ENCODE measurements at regions not wholly inside any gene's neighbourhood (a gene's known extent, or its start where the extent isn't known, plus 50 kb on each side); places are given as distances from the start of the nearest gene placed in this dataset.

GRCh38 chr15:36469311-36469966 is 110.0 kb upstream of the CDIN1 start:
- peak overlapping the region; percentile 43 for H2AFZ ChIP-seq (ENCODE audit: low read length)
- H4K20me1 ChIP-seq (ENCODE audit: control insufficient read depth, extremely low read depth, insufficient read depth, low read length) = no peaks in the 10 kb centered on the region
- no peaks in the 10 kb centered on the region for H3K9me3 ChIP-seq (ENCODE audit: control insufficient read depth, insufficient read depth, low read depth, low read length)
- peak; percentile 47 to 82 for DNase-seq (ENCODE audit: low read depth in 2 of 2)
- no peak overlapping the region for H3K9ac ChIP-seq (ENCODE audit: insufficient read depth, low read length)
- H3K4me3 ChIP-seq (replicated peaks in 1 of 4; ENCODE audit: control extremely low read depth in 1 of 4, insufficient read depth in 1 of 4, low read depth in 3 of 4, low read length in 4 of 4) = no peak overlapping the region
- H3K27ac ChIP-seq (ENCODE audit: insufficient read depth, low read length) = peak overlapping the region; percentile 61
- H3K27me3 ChIP-seq (ENCODE audit: control insufficient read depth, insufficient read depth, low read length) = no peaks in the 10 kb centered on the region
- no peaks in the 10 kb centered on the region for H3K79me2 ChIP-seq (ENCODE audit: control insufficient read depth, insufficient read depth, low read length)
- peak overlapping the region; percentile 61 for H3K4me2 ChIP-seq (ENCODE audit: extremely low read depth, insufficient read depth, low read length)
- TF ChIP-seq EZH2 (IDR thresholded peaks at IDR 0.05; ENCODE audit: low read length, missing control alignments) = no peak
- TF ChIP-seq, protein P1, sequence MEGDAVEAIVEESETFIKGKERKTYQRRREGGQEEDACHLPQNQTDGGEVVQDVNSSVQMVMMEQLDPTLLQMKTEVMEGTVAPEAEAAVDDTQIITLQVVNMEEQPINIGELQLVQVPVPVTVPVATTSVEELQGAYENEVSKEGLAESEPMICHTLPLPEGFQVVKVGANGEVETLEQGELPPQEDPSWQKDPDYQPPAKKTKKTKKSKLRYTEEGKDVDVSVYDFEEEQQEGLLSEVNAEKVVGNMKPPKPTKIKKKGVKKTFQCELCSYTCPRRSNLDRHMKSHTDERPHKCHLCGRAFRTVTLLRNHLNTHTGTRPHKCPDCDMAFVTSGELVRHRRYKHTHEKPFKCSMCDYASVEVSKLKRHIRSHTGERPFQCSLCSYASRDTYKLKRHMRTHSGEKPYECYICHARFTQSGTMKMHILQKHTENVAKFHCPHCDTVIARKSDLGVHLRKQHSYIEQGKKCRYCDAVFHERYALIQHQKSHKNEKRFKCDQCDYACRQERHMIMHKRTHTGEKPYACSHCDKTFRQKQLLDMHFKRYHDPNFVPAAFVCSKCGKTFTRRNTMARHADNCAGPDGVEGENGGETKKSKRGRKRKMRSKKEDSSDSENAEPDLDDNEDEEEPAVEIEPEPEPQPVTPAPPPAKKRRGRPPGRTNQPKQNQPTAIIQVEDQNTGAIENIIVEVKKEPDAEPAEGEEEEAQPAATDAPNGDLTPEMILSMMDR (conservative IDR thresholded peaks at IDR 0.05 in 1 of 2, IDR thresholded peaks at IDR 0.05 in 1 of 2; ENCODE audit: low read depth in 1 of 2, low read length in 2 of 2) = no peak
- H3K36me3 ChIP-seq (ENCODE audit: control insufficient read depth, insufficient read depth, low read length) = no peaks in the 10 kb centered on the region
- H3K4me1 ChIP-seq (ENCODE audit: control insufficient read depth, extremely low read depth, insufficient read depth, low read length) = peaks cover 15% of the 10 kb centered on the region

- H3K4me1 ChIP-seq (ENCODE audit: control insufficient read depth, extremely low read depth, insufficient read depth, low read length) = peaks cover 15% of the 10 kb centered on the region
- H3K27ac ChIP-seq (ENCODE audit: insufficient read depth, low read length) = no peak overlapping the region
- H3K4me3 ChIP-seq (replicated peaks in 1 of 4; ENCODE audit: control extremely low read depth in 1 of 4, insufficient read depth in 1 of 4, low read depth in 3 of 4, low read length in 4 of 4) = no peak overlapping the region
- no peak overlapping the region for H3K9ac ChIP-seq (ENCODE audit: insufficient read depth, low read length)
- no peaks in the 10 kb centered on the region for H3K79me2 ChIP-seq (ENCODE audit: control insufficient read depth, insufficient read depth, low read length)
- H3K9me3 ChIP-seq (ENCODE audit: control insufficient read depth, insufficient read depth, low read depth, low read length) = no peaks in the 10 kb centered on the region
- H3K4me2 ChIP-seq (ENCODE audit: extremely low read depth, insufficient read depth, low read length) = no peak overlapping the region
- peak; percentile 17 to 66 for DNase-seq (ENCODE audit: low read depth in 2 of 2)
- H3K36me3 ChIP-seq (ENCODE audit: control insufficient read depth, insufficient read depth, low read length) = no peaks in the 10 kb centered on the region
- H2AFZ ChIP-seq (ENCODE audit: low read length) = no peak overlapping the region
- no peaks in the 10 kb centered on the region for H4K20me1 ChIP-seq (ENCODE audit: control insufficient read depth, extremely low read depth, insufficient read depth, low read length)
- no peak for TF ChIP-seq EZH2 (IDR thresholded peaks at IDR 0.05; ENCODE audit: low read length, missing control alignments)
- TF ChIP-seq, protein P1 (conservative IDR thresholded peaks at IDR 0.05 in 1 of 2, IDR thresholded peaks at IDR 0.05 in 1 of 2; ENCODE audit: low read depth in 1 of 2, low read length in 2 of 2) = no peak
- H3K27me3 ChIP-seq (ENCODE audit: control insufficient read depth, insufficient read depth, low read length) = no peaks in the 10 kb centered on the region
These were observed 106.8 kb upstream of the CDIN1 start for GRCh38 chr15:36472672-36473071.

- no peak overlapping the region for H3K4me3 ChIP-seq (replicated peaks in 1 of 4; ENCODE audit: control extremely low read depth in 1 of 4, insufficient read depth in 1 of 4, low read depth in 3 of 4, low read length in 4 of 4)
- no peaks in the 10 kb centered on the region for H3K79me2 ChIP-seq (ENCODE audit: control insufficient read depth, insufficient read depth, low read length)
- no peaks in the 10 kb centered on the region for H3K4me1 ChIP-seq (ENCODE audit: control insufficient read depth, extremely low read depth, insufficient read depth, low read length)
- no peak overlapping the region for H2AFZ ChIP-seq (ENCODE audit: low read length)
- no peak overlapping the region for H3K4me2 ChIP-seq (ENCODE audit: extremely low read depth, insufficient read depth, low read length)
- no peak overlapping the region for H3K27ac ChIP-seq (ENCODE audit: insufficient read depth, low read length)
- H3K36me3 ChIP-seq (ENCODE audit: control insufficient read depth, insufficient read depth, low read length) = no peaks in the 10 kb centered on the region
- DNase-seq (ENCODE audit: low read depth in 2 of 2) = no peak
- TF ChIP-seq EZH2 (IDR thresholded peaks at IDR 0.05; ENCODE audit: low read length, missing control alignments) = no peak
- TF ChIP-seq, protein P1 (conservative IDR thresholded peaks at IDR 0.05 in 1 of 2, IDR thresholded peaks at IDR 0.05 in 1 of 2; ENCODE audit: low read depth in 1 of 2, low read length in 2 of 2) = no peak
- H3K27me3 ChIP-seq (ENCODE audit: control insufficient read depth, insufficient read depth, low read length) = no peaks in the 10 kb centered on the region
- no peaks in the 10 kb centered on the region for H3K9me3 ChIP-seq (ENCODE audit: control insufficient read depth, insufficient read depth, low read depth, low read length)
- no peak overlapping the region for H3K9ac ChIP-seq (ENCODE audit: insufficient read depth, low read length)
- H4K20me1 ChIP-seq (ENCODE audit: control insufficient read depth, extremely low read depth, insufficient read depth, low read length) = no peaks in the 10 kb centered on the region
These were observed 100.9 kb upstream of the CDIN1 start for GRCh38 chr15:36478561-36478960.
